Islet of Langerhans (tissue), 1 donor: ENCODE measurements at regions not wholly inside any gene's neighbourhood (a gene's known extent, or its start where the extent isn't known, plus 50 kb on each side); places are given as distances from the start of the nearest gene placed in this dataset.
"Not testable (repeated sequence)": the region's sequence is repeated elsewhere in the genome, so short reads cannot be mapped to it uniquely, and the experiment has no call there.

Source experiments
- FAIRE-seq: peaks from one replicate; lab custom pipeline; 2011; peaks lifted over from hg19 to GRCh38; lab: Jason Lieb, UNC

DNA sequence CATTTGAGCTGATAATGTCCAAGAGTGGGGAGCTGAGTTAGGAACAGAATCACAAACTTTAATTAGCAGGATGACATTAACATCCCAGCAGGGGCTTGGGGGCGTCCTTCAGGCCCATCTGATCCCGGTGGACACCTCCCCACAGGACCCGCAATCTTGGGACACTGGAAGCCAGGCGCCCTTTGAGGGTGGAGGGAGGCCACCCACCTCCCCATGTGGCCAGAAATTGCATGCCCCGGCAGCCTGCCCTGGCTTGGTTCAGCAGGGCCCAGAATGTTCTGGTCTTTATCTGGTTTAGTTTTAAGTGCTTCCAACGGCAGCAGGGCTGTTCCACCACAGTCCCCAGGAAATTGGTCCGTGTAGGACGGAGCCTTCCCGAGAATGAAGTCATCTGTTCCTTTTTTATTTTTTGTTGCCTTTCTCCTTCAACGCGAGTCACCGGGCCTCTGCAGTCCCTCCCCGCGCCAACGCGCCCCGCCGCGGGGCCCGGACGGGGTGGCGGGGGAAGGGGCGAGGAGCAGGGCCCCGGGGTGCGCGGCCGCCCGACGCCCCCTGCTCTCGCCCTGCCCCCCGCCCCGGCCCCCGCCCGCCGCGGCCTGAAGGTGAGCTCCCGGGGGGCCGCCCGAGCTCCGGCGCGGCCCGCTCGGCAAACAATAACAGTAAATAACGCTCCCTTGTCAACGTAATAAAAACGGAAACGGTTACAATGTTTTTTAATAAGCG, 207.9 kb downstream of the C9orf50 start:
- FAIRE-seq = no peak

DNA sequence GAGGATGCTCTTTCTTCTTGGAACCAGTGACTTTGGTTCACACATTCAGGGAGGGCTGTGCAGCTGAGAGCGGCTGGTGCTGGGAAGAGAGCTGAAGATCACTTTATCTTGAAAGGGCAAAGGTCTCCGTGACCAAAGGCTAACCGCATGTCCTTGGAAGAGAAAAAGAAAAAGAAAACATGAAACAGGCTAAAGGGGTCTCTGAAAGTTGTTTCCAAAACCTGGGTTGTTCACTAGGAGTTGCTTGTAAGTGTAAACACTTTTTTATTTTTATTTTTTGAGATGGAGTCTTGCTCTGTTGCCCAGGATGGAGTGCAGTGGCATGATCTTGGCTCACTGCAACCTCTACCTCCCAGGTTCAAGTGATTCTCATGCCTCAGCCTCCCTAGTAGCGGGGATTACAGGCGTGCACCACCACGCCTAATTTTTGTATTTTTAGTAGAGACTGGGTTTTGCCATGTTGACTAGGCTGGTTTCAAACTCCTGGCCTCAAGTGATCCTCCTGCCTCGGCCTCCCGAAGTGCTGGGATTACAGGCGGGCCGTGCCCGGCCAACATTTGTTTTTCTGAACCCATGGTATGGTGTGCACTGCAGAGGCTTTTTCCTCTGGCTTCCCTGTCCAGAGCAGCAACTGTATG, 208.6 kb downstream of the C9orf50 start:
- not testable (repeated sequence) for FAIRE-seq

DNA sequence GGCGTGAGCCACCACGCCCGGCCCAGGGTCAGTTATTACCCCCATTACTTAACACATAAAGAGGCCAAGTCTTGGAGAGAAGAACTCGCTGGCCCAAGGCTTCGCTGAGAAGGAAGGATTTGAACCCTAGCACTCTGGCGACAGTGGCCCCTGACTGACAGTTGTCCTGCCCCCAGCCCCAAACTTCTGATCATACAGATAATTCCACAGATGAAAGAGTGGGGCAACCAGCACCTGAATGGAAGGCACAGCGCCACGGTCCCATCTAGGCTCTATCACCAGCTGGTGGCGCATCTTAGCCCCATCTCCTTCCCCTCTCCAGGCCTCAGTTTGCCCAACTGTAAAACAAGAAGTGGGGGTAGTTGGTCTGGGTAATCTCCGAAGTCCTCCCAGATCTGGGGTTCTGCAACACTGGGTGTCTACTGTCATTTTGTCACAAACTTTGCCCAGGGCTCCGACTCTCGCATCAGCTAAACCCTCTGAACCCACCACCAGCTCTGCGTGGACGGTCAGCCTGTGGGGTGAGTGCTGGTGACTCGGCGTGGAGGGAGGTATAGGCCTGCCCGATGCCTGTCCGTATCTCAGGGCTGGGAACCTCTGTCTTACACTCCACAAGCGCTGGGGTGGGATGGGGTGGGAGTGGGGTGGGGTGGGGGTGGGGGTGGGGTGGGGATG, 209.3 kb downstream of the C9orf50 start:
- no peak for FAIRE-seq

DNA sequence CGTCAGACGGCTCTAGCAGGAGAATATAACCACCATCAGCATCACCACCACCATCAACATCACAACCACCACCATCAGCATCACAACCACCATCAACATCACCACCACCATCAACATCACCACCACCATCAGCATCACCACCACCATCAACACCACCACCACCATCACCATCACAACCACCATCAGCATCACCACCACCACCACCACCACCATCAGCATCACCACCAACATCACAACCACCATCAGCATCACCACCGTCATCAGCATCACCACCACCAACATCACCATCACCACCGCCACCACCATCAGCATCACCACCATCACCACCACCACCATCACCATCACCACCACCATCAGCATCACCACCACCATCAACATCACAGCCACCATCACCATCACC, 210.7 kb downstream of the C9orf50 start:
- FAIRE-seq = no peak

DNA sequence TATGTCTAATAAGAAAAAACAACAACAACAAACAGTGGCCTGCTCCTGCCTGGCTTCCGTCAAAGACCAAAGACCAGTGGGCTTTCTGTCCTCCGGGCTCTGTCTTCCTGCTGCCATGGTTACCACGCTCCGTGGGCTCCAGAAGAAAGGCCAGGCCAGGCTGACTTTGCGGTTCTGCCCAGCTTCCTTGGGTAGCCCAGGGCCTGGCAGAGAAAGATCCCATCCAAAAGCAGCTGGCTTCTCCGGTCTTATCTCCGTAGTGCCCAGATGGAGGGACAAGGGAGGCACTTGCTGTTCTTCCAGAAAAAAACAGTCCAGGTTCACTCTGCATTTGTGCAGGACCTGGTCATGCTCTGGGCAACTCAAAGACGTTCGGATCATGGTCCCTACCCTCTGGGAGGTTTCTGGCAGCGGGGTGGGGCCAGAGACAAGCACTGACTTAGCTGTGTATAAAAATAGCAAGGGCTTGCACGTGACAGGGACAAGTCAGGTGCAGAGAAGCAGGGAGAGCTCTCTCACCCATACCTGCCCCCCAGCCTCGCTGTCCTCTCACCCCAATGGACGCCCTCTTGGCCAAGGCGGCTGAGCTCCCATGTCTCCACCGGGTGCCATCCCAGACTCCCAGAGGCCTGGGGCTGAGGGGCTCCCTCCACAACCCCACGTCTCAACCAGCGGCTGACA, 212.2 kb downstream of the C9orf50 start:
- FAIRE-seq = peak; percentile 53

DNA sequence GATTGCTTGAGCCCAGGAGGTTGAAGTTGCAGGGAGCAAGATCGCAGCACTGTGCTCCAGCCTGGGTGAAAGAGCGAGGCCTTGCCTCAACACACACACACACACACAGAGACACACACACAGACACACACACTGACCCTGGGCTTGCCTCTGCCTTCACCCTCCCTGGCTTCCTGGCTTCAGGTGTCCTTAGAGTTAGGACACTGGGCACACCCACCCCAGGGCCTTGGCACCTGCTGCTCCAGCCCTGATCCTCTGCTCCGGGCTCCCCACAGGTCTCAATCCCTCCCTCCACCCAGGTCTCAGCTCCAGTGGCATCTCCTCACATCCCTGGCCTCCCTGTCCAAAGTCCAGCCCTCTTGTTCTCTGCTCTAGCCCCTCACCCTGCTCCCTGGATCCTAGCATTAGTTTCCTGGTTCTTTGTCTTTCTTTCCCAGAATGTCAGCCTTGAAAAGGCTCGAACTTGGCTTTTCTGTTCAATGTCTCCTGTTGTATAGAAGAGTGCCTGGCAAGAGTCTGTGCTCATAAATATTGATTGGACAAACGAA, 212.9 kb downstream of the C9orf50 start:
- no peak for FAIRE-seq

DNA sequence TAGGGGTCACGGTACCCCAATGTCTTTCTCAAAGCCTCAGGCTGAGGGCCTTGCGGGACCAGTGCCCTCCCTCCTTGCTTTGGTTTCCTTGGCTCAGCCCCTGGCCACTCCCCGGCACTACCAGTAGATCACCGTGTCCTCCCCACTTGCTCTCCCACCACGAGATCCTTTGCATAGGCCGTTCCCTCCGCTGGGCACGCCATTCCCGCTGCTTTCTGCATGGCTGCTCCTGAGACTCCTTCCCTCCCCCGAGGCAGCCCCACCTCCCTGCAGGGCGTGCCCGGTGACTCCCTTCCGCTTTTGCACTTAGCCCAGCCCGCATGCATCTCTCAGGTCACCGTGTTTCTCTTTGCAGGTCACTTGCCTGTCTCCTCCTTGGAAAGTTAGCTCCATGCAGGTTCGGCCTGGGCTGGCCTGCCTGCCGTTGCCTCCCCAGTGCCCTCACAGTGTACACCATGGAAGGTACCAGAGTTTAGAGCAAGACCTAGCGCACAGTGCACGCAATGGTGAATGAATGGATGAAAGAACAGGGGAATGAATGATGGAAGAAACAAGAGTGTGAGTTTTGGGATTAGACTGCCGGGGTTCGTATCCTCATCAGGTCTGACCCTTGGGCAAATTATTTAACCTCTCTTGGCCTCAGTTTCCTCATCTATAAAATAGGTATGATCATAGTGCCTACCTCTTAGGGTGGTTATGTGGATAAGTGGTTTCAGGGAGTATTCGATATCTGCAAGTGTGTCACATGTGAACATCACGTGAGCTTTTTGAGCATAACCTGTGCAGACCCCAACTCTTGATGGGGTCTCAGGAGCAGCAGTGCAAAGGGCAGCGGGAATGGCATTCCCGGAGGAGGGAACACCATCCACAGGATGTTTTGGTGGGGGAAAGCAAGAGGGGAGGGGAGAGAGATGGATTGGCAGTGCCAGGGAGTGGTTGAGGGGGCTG, 214.3 kb downstream of the C9orf50 start:
- no peak for FAIRE-seq

DNA sequence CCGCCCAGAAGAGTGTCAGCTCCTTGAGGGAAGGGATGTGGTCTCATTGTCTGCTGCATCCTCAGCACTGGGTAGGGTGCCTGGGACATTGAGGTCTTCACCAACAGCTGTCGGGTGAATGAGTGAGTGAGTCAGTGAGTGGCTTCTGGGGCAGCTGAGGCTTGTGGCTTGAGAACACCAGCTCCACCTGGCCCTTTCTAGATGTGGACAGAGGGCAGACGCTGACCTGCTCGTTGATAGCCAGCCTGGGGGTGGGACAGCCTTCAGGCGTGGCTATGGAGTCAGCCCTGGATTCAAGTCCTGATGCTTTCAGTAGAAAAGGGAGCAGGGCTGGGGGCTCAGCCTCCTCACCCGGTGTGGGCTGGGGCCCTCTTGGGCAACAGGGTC, 215.1 kb downstream of the C9orf50 start:
- FAIRE-seq = no peak

DNA sequence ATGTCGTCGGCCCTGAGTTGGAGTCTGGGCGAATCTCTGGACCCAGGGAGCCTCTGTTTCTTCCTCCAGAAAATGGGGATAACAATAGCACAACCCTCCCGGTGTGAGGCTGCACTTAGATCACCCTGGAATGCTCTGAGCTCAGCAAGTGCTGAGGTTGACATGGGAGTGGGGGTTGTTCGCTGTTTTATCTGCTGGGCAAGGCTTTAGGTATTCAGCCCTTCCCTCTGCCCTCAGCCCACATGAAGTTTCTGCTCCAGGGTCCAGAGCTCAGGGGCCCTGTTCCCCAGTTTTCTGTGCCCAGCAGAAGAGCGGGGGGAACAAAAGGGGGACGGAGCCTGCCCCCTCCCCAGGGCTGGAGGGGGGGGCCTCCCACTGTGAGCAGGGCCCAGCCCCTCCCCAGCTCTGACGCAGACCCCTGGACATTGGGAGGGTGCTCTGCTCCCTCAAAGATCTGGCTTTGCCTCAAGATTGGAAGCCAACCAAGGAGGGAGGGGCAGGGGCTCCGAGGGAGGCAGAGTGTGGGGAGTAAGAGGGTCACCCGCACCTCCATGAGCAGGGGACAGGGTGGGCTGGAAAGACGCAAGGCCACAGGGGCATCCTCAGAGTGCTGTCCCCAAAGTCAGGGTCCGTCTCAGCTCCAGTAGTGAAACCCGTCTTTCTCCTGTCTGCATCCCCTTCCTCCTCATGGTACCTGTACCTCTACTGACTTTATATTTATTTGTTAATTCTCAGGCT, 215.6 kb downstream of the C9orf50 start:
- no peak for FAIRE-seq

DNA sequence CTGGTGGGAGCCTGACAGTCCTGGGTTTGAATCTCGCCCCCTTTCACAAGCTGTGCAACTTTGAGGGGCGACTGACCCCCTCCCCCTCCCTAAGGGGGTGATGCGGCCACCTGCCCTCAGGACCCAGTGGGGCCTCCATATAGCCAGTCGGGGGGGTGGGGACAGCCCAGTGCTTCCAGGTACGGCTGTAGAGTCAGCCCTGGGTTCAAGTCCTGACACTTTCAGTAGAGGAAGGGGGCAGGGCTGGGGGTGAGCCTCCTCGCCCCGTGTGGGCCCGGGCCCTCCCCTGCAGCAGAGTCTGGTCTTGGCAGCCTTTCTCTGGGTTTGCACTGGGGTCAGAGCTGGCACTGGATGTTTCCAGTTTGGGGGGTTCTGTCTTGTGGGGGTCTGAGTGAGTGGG, 216.3 kb downstream of the C9orf50 start:
- FAIRE-seq = no peak

DNA sequence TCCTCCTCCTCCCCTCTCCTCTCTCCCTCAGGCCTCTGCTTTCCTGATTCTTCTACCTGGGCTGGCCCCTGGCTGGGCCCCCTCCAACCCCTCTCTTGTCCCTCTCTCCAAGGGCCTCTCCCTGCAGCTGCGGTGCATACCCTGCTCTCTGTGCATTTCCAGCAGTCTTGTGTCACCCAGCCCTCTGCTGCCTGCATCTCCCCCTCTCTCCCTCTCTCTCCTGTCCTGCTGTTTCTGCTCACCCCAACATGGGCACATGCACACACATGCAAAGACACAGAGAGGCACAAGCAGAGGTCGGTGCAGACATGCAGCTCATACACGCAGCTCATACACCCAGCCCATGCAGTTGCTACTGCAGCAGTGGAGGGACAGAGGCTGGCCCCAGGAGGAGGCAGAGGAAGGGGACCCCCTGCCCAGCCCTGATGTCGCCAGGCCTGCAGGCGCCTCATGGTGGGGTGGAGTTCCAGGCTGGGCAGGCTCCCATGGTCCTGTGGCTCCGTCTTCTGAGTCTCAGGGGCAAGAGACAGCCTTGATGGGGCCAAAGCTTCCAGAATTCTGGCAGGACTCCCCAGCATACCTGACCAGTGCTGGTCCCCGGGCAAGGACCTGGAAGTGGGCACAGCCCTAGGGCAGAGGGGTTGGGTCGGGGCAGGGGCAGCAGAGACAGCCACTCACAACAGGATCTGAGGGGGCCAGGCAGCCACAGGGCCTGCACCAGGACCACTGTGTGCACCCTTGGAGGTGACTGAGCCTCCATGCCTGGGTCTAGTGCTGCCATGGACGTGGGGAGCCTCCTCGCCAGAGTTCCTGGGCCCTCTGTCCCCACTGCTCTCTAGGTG, 216.9 kb downstream of the C9orf50 start:
- no peak for FAIRE-seq

DNA sequence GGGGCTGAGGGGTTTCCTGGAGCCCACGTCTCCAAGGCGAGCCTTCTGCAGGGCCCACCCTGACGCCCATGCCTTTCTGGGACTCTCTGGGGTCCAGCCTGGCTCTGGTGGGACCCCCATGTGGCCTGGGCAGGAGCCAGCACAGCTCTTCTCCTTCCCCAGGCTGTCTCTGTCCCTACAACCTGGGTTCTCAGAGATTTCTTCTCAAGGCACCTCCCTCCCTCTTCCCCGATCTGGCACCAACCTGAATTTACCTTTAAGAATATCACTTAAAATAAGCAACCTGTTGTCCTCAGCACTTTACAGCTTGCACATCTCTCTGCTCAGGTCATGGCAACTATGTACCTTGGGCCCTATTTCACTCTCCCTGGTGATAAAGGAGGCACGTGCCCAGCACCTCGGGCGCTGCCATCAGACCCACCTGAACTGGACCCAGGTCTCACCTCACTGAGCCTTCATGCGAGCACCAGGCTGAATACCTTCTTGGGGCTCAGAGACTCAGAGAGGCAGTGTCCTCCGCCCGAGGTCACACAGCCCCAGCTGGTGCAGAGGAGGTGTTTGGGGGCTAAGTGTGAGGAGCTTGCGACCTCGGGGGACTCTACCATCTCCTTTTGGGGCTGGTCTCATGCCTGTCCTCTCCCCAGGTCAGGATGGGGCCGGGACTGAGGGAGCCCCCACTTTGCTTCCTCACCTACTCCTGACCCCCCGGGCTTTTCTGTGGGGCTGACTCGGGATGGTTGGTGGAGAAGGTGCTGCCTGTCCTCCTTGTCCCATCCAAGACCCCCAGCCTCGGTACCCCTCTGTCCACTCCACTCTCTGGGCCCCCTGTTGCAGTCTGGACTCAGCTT, 217.7 kb downstream of the C9orf50 start:
- no peak for FAIRE-seq

DNA sequence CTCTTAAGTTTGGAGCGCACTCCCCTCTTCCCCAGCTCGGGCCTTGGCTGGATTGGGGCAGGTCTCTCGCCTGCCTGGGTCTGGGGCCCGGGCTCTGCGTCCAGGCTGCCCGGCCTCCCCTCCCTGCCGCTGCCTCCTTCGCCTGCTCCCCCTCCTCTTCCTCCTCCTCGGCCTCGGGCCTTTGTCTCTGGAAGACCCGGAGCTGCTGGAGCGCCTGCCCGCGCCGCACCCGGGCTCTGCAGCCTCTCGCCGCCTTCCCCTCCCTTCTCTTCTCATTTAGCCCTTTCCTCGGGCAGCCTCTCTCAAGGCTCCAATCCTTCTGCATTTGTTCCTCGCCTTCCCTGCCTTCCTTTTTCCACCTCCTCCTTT, 218.5 kb downstream of the C9orf50 start:
- no peak for FAIRE-seq

DNA sequence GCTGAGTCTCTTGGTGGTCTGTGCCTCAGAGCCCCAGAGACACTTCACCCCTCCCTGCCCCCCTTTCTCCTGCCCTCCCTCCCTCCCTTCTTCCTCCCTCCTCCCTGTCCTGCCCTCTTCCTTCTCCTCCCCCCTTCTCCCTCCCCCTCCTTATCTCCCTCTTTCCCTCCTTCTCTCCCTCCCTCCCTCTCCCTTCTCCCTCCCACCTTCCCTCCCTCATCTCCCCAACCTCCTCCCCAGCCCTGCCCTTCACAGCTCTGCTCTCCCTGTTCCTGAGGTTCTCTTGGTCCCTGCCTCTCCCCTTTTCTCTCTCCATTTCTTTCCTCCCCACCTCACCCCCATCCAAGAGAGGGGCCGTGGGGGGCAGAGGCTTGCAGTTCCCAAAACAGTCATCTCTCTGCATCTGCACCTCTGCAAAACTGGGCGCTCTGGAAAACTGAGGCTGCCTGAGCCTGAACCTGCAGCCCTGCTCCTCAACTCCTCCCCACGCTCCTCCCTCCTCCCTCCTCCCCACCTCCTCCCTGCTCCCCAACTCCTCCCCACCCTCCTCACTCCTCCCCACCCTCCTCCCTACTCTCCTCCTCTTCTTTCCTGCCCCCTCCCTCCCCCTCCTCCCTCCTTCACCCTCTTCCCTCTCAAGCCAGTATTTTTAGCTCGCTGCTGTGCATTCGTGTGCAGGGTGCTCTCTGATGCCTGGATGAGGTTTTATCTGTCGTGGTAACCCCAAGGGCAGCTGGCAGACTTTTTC, 219.1 kb downstream of the C9orf50 start:
- no peak for FAIRE-seq

DNA sequence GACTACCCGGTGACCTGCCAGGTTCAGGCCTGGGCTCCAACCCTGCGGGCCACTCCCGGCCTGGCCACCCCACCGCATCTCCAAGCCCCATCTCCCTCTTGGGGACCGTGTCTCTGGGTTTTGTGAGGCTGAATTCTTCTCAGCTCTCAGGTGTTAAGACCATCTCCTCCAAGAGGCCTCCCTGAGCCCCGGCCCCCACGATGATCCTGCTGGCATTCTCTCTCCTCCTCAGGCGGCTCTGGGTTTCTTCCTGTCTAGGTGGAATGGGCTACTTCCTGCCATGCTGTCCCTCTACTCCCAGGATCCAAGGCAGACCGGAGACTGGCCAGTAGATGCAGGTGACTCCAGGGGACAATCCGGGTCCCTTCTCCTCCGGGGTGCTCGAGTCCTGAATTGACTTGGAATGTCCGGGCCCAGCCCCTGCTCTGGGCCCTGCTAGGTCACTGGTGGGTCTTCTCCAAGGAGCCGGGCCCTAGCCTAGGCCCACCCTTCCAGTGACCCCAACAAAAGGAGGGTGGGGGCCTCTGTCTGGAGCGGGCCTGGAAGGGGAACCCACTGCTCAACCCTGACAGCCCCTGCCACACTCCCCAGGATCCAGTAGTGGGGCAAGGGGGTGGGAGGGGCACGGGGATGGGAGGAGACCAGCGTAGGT, 219.8 kb downstream of the C9orf50 start:
- FAIRE-seq = no peak

DNA sequence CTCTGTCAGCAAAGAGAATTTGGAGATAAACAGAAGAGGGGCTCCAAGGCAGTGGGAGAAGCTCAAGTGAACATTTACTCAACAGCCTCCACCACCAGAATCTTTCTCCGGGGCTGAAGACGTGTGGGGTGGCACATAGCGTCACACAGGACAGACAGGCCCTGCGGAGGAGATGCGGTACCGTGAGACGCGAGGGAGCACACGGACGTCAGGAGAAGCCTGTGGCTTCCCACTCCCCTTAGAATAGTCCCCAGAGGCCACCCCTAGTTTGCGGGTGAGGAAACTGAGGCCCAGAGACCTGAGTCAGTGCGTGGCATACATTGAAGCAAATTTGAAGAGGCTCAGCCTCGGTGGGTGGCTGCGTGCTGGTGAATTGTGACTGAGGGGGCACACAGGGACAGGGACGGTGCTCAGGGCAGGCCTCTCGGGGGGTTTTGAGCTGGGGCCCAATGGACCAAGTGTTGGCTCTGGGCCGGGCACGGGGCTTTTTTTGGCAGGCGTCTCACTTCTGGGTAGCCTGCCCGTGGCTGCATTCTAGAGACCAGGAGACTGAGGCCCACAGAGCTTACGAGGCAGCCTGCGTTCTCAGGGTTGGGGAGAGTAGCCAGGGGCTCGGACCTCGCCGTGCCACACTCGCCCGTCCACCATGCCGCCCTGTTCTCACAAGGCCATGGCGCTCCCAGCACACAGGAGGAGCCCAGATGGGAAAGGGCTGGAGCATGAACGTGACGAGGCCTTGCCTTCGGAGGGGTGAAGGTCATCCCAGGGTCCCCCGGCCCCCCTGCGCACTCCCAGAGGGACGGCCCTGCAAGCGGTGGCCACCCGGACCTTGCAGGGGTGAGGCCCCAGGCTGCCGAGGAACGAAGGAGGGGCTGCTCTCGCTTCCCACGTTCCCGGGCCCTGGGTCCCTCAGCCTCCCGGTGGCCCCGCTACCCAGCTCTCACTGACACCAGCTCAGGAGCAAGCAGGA, 220.6 kb downstream of the C9orf50 start:
- no peak for FAIRE-seq

DNA sequence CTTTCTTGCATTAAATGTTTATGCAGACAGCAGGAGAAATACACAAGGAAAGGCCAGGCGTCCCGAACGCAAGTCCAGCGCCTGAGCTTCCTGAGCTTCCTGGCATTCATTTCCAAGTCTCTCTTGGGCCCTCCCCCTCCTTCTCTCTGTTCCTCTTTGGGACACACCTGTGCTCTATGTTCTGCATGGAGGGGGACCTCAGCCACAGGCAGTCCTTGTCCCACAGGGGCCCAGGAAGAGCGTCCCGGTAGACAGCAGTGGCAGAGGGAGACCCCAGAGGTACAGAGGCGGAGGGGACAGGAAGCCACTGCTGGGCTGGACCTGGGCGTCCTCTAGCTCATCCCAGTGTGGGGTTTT, 221.3 kb downstream of the C9orf50 start:
- no peak for FAIRE-seq
